ENCODE measurements at regions not wholly inside any gene's neighbourhood (a gene's known extent, or its start where the extent isn't known, plus 50 kb on each side); places are given as distances from the start of the nearest gene placed in this dataset.

DNA sequence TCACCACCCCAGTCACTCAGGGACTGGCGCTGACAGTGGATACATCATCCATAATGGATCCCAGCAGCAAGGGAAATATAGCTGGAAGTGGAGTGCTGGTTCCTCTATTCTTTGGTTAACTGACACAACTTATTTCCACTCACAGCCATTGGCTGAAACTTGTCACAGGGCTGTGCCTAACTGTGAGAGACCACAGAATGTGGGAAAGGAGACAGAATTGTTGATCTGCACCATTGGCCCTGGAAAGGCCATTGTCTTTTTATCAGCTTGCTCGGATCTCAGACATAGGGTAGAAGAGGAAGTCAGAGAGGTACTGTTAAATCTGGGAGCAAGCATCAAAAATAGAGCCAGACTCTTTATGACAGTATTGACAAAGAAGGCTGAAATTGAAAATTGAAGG lies 451.3 kb downstream of the AJAP1 start:
- DNase-seq, result no peak

DNA sequence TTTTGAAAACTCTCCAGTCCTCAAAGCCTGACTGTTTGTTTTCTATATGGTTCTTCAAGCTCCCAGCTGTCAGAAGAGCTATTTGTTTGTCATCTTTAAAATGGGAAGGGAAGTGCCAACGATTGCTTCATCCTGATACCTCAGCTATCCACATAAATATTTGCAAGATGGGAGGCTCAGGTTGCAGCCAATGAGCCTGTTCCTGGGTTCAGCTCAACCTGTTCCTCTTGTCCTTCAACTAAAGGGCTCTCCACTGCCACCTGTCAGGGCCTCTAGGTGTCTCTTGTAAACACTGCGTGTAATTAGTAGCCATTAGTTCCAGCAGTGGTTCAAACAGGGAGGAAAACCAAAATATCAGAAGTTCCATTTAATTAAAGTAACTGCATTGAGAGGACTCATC lies 445.1 kb downstream of the AJAP1 start:
- no peak for DNase-seq

DNA sequence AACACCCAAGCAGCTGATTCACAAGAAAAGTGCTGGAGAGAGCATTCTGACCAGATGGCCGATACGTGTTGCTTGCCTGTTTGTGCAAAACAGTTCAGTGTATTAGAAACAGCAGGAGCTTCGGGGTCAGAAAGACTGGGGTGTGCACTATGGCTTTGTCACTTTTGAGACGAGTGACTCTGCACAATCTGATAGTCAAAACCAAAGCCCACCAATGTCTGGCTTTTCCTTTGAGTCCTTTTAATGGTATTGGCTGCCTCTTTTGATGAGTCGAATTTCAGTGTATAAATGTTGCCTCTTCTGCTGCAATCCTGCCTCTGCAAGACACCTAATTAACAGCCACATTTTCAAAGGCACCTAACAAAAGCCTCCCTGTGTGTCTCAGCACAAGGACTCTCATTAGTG lies 444.6 kb downstream of the AJAP1 start:
- DNase-seq, result no peak

DNA sequence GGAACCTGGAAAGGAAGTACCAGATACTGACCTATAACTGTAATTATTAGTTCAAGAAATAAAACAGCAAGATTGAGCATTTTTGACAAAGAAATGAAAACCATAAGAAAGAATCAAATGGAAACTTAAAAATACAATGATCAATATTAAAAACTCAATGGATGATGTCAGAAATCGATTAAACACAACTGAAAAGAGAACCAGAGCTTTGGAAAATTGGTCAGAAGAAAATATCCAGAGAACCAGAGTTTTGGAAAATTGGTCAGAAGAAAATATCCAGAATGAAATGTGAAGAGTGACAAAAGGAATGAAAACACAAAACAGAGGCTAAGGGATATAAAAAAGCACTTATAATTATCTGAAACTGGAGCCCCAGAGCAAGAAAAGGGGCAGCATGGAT lies 438.6 kb downstream of the AJAP1 start:
- DNase-seq, result no peak

DNA sequence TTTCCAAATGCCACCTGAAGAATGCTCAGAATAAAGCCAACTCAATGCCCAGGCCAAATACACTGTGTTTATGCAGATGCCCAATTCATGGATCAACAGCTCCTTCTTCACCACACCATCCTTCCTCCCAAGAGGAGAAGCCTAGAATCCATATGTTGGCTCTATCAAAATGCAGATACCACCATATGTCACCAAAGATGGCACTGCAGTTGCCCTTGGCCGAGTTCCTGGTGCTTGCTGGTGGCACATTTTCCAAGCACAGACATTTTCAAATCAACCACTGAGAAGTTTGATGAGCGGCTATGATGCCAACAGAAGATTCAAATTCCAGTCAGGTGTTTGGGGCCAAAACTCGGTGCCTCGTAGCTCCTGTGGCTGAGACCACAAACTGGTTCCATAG lies 430.3 kb downstream of the AJAP1 start:
- no peak for DNase-seq

DNA sequence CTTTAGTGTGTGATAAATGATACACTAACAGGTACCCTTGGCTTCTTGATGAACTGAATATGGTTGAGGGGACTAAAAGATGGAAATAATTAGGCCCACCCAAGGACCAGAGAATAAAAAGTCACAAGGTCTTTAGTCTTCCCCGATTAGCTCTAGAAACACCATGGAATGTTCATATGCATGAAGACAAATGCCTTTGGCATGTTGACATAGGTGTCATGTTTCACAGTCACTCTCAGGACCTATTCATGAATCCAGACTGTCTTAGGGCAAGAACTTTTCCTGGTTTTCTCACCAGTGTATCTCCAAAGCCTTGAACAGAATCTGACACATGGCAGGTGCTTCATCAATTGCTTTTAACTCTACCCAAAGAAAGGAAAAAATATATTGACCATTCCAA lies 412.8 kb downstream of the AJAP1 start:
- no peak for DNase-seq

DNA sequence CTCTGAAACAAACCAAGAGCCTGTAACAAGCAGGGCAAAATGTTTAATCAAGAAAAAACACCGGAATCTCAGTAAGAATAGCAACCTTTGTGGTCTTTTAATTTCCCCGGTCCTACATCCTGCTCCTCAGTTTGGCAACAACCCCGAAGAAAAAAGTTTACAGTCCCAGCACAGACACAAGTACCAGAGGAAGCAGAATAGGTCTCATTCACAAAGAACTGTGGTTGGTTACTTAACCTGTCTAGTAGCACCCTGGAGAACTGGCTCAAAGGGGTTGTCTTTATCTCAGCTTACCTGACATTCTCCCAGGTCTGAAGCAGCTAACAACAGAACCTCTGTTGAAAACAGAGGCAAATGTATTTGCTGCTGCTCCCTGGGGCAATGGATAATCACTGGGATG lies 399.3 kb downstream of the AJAP1 start:
- DNase-seq, result no peak

DNA sequence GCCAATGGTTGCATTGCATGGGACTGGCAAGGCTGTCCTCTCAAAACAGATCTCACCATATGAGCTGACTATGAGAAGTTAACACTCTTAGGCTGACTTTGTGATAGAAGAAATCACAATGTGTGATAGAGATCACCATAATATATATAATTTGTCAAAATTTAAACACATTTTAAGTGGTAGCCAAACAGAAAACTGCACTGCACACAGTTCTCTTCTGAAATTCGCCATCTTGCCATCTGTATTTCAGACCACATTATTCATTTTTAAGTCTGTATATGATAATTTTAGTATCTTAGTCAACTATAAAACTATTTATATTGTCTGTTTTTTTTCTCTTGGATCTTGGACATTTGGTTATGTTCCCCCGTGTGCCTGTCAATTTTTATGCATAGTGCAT lies 374.7 kb downstream of the AJAP1 start:
- DNase-seq, result no peak

DNA sequence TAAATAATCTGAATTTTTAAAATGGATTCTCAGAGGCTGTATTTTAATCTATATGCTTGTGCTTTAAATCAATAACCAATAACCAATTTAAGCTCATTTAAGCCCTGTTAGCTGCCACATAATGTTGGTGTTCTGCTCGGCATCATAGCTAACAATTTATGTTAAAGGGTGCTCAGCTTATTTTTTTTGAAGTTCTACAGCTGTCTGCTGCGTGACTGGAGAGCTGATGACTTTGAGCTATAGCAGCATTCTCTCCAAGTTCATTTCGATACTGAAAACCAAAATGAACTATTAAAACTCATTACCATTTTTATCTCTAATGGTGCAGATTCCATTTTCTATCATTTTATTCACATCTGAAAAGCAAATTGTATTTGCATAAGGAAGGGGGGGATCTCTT lies 357.8 kb downstream of the AJAP1 start:
- no peak for DNase-seq

DNA sequence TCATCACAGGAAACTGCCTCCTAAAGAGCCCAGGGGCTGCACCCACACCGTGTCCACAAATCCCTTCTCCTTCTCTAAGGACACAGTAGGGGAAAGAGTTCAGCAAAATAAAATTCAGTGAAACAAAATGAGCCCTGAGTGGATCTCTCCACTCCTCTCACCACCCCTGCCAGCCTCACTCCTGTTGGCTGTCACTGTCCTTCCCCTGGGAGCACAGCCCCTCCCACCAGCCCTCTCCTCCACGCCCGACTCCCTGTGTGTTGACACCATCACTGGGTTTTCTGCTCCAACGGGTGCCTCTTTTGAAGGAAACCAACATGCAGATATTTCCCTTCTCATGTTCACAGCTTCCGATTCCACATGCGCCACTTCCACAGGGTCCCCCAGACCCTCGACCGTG lies 356.2 kb downstream of the AJAP1 start:
- DNase-seq, result no peak

DNA sequence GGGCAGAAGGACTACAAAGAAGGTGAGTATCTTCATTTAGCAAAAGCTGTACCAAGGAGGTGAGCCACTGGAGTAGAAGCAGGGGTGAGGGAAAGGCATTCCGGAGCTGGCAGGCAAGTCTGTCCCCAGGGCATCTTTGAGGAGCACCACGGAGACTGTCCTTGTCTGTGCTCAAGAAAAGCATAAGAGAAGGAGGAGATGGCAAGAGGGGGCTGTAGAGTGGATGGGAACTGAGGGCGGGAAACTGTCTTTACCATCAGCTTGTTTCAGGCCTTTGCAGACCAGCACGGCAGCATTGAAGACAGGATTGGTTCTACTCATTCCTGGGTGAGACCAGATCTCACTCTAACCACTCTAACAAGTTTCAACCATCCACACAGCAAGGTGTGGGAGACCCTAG lies 355.8 kb downstream of the AJAP1 start:
- DNase-seq, result no peak

DNA sequence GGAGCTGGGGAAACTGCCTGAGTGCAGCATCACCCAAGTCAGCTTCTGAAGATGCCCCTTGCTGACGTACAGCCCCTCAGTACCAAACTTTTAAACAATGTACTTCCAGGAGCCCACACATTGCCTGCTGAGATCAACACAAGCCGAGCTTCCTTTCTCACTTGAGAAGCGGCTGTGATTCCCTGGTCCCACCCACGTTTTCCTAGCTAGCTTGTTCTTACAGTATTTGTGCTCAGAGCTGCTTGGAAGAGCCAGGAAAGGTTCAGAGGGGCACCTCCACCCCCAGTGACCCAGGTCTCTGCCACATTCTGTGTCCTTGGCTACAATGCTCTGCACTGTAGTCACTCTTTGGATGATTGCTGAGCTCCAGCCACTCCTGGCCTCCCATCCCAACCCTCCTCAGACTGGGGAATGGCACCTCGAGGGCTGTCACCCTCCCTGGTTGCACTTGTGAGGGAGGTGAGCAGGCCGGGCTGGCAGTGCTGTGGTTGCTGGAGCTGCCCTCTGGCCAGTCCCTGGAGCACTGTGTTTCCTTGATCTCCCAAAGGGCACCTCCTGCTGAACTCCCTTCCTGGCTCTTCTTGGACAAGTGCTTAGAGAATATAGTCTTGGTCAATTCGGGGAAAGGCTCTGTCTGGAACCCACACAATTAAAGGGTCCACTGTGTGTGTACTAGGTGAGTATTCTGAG lies 355.1 kb downstream of the AJAP1 start:
- DNase-seq, result no peak

DNA sequence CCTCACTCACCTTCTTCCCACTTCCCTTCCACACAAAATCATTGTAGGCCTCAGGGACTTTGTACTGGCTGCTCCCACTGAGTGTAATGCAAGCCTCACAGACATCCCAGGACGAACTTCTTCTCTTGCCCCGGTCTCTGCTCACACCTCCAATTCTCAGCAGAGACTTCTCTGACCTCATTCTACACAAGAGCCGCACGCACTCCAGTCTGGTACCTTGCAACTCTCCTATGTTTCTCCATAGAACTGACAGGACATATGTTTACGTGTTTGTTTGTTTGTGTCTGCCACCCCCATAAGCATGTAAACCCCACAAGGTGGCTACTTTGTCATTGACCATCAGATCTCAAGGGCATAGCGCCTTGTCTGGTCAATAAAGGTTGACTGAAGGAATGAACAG lies 350.8 kb downstream of the AJAP1 start:
- DNase-seq, result no peak

DNA sequence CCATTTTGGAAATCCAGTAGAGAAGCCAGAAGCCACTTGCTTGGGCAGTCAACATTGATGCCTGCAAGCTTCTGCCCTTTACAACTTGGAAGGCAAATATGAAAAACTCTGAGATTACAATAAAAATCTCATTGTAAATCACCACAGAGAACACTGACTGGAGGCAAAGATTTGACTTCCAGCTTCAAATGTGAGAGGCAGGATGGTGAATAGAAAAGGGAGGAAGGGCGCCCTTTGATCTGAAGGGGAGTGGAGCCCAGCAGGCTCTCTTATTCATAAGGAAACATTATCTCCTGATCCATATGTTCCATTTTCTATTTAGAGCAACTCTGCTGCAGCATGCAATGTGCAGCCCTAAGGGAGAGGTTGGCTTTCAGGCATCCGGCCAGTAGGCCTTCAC lies 348.3 kb downstream of the AJAP1 start:
- DNase-seq, result no peak

DNA sequence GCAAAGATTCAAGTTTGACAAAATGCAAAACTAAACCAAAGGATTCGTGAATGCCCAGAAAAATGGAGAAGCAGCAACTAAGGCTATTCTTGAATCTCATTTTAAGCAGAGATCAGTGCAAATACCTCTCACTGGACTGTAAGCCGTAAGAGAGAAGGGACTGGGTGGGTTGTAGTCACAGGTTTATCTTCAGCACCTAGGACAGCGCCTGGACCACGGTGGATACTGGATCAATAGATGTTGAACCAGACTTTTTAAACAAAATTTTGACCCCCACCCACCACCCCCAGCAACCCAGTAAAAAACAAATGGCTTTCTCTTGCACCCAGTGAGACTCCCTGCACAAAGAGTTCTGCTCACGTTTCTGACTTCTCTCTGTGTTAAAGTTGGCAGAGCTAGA lies 347.1 kb downstream of the AJAP1 start:
- DNase-seq, result no peak

DNA sequence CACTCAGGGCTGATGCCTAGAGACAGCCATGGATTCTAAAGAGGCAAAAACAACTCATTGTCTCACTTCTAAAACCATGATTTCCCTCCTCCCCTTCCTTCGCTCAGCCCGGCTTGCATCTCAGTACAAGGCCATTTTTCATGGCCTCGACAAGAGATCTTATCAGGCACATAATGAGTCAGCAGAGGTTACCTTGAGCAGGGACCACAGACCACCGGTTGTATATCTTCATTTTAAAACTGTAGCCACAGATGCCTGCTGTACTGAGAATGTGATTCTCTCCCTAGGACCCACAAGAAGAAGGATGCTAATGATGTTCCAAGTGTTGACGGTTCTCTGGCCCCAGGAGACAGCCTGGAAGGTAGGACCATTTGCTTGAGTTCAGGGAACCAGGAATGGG lies 331.9 kb downstream of the AJAP1 start:
- no peak for DNase-seq

DNA sequence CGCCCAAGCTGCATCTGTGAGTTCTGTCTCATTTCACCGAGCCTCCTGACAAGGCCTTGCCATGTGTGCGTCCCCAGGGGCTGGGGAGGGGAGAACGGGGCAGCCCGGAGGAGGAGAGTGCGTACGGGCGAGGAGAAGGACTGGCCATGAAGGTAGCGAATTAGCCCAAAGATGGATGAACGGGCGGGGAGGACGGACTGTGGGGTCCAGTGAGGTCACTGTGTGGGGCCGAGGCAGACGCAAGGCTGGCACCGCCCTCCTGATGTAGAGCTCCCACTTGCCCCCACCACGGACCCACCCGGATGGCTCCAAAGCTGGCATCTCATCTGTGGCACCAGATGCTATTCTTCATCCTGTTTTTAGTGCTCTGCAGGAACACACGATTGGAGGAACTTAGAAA lies 330.4 kb downstream of the AJAP1 start:
- DNase-seq, result no peak

DNA sequence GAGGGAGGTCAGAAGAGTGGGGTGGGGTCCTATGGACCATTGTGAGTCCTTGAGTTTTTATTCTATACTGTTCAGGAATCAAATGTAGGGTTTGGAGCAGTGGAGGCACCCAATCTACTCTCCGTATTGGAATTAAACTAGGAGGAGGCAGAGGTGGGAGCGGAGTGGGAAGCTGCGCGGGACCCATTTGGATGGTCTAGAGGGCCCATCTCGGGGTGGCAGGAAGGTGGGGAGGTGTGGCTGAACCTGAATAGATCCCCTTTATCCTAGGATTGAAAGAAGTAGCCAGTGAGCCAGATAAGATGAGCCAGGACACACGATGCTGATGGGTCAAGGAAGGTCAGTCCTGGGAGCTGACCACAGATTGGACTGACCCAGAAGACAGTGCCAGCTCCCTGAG lies 325.8 kb downstream of the AJAP1 start:
- no peak for DNase-seq

DNA sequence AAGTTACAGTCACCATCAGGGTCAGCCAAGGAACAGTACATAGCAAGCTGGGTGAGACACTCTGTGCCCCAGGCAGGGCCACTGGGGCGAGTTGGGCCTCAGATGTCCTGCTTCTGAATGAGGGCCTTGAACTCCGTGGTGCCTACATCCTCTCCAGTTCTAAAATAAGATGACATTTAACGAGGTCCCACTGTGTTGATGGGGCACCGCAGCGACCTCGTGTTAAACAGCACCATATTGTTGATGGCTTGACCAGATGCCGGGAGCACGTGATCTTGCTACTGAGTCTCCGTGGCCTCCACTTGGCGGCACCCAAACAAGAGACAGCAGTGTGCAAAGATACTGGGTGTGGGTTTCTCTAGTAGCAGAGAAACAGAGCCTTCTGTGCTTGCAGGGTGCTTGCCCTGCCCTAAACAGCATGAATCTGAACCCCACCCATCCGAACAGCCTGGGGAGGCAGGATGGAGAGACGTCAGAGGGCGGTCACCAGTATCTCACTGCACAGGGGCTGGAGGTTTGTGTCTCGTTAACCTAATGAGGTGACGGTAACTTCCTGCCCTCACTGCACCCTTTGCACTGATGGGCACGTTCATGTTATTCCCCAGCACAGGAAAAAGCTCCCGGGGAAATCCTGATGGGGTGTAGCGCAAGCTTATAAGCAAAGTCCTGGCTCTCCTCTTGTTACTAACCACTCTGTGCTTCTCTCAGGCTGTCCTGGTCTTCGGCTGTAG lies 324.4 kb downstream of the AJAP1 start:
- no peak for DNase-seq

DNA sequence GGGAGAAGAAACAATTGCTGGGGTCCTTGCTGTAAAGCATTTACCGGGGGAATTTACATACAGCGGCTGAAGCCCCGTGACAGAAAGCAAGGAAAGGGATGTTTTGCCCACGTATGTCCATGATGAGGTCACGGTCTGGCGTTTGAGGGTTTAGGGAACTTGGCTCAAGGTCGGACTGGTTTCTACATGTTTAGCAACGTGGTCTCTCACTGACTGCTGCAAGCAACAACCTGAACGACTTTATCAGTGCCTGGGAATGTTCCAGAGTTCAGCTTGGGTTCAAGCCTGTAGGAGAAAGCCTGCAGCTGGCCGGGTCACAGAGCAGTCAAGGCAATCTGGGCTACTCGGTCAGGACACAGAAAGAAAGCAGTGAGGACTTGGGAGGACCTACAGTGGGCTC lies 323.3 kb downstream of the AJAP1 start:
- no peak for DNase-seq

DNA sequence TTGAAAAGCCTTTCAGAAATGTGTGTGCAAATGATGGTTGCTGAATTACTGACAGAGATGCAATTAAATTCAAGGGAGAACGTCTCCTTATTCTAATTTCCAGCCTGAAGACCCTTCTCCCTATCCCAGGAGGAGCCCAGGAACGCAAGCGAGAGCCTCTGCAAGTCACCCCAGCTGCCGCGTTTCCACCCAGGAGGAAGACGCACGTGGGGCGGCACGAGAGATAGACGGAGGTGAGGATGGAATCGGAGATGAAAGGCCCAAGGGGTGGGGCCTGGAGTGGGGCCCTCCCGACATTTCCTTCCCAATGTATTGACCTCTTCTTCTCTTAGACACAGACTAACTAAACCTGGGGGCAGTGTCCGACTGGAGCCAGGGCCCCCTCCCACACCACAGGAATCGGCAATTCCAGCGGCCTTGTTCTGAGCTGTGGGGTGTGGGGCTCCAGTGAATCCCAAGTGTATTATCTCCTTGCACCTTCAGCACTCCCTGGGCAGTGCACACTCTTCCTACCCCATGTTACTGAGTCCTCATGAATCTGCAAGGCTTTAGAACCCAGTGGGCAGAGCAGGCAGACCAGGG lies 322.5 kb downstream of the AJAP1 start:
- DNase-seq, result no peak

DNA sequence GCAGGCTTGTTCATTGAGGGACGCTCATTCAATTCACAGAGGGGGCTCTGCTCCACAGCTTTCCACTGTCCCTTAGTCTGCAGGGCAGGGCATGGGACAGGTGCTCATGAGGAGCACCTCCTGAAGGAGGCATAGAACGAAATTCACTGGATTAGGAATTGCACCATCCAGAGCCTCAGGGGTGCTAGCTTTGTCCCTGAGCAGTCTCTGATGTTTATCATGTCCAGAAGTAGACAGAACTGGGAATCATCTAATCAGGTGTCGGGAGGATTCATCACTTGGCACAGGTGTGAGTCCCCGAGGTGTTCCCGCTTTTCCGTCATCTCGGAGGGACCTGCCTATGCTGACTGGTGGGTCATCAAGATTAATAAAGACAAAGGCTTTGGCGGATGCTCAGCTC lies 321.4 kb downstream of the AJAP1 start:
- DNase-seq, result no peak

DNA sequence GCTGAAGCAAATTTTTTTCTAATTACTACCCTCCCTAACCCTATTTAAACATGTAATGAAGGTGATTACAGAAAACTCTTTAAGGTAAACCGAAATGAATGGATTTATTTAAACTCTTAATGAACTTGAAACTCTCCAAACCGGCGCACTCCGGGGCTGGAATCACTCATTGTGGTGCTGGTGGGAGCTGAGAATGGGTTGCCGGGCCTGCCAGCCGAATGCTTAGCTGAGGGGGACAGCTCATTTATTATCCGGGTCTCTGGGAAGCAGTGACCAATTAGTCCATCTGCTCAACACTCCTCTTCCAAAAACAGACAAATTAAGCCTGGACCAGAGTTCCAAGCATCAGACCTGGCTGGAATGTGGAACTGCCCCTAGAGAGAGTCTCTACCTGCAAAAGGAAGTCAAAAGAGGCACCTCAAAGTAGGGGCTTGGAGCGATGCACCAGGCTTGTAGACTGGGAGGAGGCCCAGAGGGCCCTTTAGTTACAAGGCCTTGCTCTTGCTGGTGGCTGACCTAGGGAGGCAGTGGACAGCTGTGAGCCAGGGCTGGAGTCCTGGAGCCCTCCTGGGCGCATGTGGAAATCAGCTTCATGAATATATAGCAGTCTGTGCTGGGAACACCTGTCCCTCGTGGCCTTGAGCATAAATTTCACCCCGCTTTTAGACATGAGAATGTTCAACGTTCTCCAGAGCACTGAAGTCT lies 320.7 kb downstream of the AJAP1 start:
- no peak for DNase-seq

DNA sequence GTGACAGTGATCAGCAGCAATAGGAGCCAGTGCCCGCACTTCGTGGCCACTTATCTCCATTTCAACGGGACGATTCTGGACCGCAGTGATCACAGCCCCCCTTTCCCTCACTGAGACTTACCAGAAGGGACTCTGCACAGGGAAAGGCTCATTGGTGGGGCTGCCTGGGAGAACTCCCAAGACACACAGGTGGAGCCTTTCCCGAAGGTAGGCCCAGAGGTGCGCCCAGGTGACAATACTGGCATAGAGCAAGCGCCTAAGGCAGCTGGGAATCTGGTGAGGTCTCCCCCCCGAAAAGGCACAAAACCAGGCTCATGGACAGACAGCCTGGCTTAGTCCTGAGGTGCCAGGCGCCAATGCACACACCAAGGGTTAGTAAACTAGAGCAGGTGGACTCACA lies 318.9 kb downstream of the AJAP1 start:
- no peak for DNase-seq

Data from GOT3 (cell line).